ENCODE measurements at regions not wholly inside any gene's neighbourhood (a gene's known extent, or its start where the extent isn't known, plus 50 kb on each side); places are given as distances from the start of the nearest gene placed in this dataset.

DNA sequence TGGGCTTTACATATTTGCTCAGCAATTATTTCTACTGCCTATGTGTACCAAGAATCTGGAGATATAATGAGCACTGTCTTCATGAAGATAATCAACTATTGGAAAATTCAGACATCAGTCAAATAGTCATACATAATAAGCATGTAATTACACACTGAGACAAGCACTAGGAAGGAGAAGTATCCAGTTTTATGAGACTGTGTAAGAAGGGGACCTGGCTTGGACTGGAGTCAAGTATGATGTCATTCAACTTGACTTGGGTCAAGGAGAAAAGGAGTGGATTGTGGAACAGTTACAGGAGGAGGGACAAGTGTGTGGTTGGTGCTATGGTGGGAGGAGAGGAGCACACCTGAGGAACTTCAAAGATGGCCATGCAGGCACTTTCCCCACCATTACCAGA lies 419.8 kb upstream of the TRIB2 start:
- POLR2A ChIA-PET, result no interaction called here
- dilution Hi-C loops (cut with MboI; ENCODE audit: extremely low pct_ligation_motif_present, low sequenced_read_pairs), result no loop called here

More for the DNA sequence above, 419.8 kb upstream of the TRIB2 start:
- TF ChIP-seq CTCF (IDR thresholded peaks at IDR 0.05; ENCODE audit: extremely low read depth in 1 of 2, insufficient read depth in 1 of 2, low read depth in 1 of 2, low read length in 2 of 2), result no peak
- no peak for TF ChIP-seq FOS (IDR thresholded peaks at IDR 0.05; ENCODE audit: borderline replicate concordance, insufficient read depth, low read length)
- TF ChIP-seq, protein P1, sequence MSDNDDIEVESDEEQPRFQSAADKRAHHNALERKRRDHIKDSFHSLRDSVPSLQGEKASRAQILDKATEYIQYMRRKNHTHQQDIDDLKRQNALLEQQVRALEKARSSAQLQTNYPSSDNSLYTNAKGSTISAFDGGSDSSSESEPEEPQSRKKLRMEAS (IDR thresholded peaks at IDR 0.05; ENCODE audit: insufficient read depth, insufficient read length), result no peak
- TF ChIP-seq POLR2A (IDR thresholded peaks at IDR 0.05; ENCODE audit: low read depth, low read length), result no peak
- TF ChIP-seq MYC (IDR thresholded peaks at IDR 0.05; ENCODE audit: low read depth, low read length), result no peak
- no peak for TF ChIP-seq JUN (IDR thresholded peaks at IDR 0.05; ENCODE audit: borderline replicate concordance, insufficient read depth, insufficient read length, low read depth)
- no peak for TF ChIP-seq GATA2 (IDR thresholded peaks at IDR 0.05; ENCODE audit: insufficient read depth, insufficient read length, low read depth, low read length)
- no peak for TF ChIP-seq POLR2AphosphoS5 (IDR thresholded peaks at IDR 0.05; ENCODE audit: insufficient read depth, low read depth, low read length)
- no peak for TF ChIP-seq EZH2 (IDR thresholded peaks at IDR 0.05; ENCODE audit: borderline replicate concordance, low read depth, low read length, severe bottlenecking)
- FAIRE-seq (no peak), DNase-seq (ENCODE audit: low read depth, low spot score) (no peak)
- no TSS peak for BruUV-seq (replicated peaks)
- no peaks in the 10 kb centered on the region for H3K4me1 ChIP-seq (ENCODE audit: control insufficient read depth, extremely low read depth, insufficient read depth, low read length)
- no peak overlapping the region for H3K9ac ChIP-seq (replicated peaks; ENCODE audit: extremely low read depth, insufficient read depth, low read length)
- intact Hi-C loops (cut with micrococcal nuclease), result no loop called here
- H4K20me1 ChIP-seq (replicated peaks; ENCODE audit: control insufficient read depth, extremely low read depth, insufficient read depth, low read length), result no peaks in the 10 kb centered on the region
- CTCF ChIA-PET, result no interaction called here
- peaks cover 1 to 2% of the 10 kb centered on the region in 2 experiments for H3K27me3 ChIP-seq (ENCODE audit: control insufficient read depth in 2 of 2, insufficient read depth in 2 of 2, low read length in 2 of 2)
- no peak overlapping the region for H3K27ac ChIP-seq (ENCODE audit: insufficient read depth, low read depth, low read length)
- H3K4me3 ChIP-seq (replicated peaks in 1 of 3; ENCODE audit: insufficient read depth in 1 of 3, low read depth in 1 of 3, low read length in 3 of 3), result no peak overlapping the region
- no peaks in the 10 kb centered on the region for H3K36me3 ChIP-seq (ENCODE audit: control insufficient read depth in 2 of 2, extremely low read depth in 1 of 2, insufficient read depth in 2 of 2, low read length in 2 of 2)
- H3K9me1 ChIP-seq (replicated peaks; ENCODE audit: control insufficient read depth, extremely low read depth, insufficient read depth, low read length), result no peaks in the 10 kb centered on the region
- H3K4me2 ChIP-seq (ENCODE audit: insufficient read depth, low read length), result no peak overlapping the region
- H3K9me3 ChIP-seq (replicated peaks; ENCODE audit: control insufficient read depth, insufficient read depth, low read length), result no peaks in the 10 kb centered on the region
- H2AFZ ChIP-seq (ENCODE audit: low read depth, low read length), result no peak overlapping the region
- H3K79me2 ChIP-seq (ENCODE audit: control insufficient read depth, insufficient read depth, low read length), result no peaks in the 10 kb centered on the region

Measured in endothelial cell of umbilical vein (primary cell).